Activated CD4-positive, alpha-beta T cell treated with anti-CD3 and anti-CD28 coated beads for 36 hours (primary cell): ENCODE measurements at regions not wholly inside any gene's neighbourhood (a gene's known extent, or its start where the extent isn't known, plus 50 kb on each side); places are given as distances from the start of the nearest gene placed in this dataset.
"Not testable (repeated sequence)": the region's sequence is repeated elsewhere in the genome, so short reads cannot be mapped to it uniquely, and the experiment has no call there.

Source experiments
- ATAC-seq: fragments of 200-7000 bp; cut with Tn5 transposase; one replicate; pipeline ENCODE4 v1.10.0; 2021; ENCODE audit warnings: mild to moderate bottlenecking, moderate library complexity
- CTCF ChIA-PET: fragments of 350-600 bp; sonication (Branson Sonifier 250); formaldehyde crosslinking; loops from one replicate; lab custom pipeline; 2021; ENCODE audit warnings: antibody characterized with exemption; lab: Charles Lee
- POLR2A ChIA-PET: fragments of 350-600 bp; sonication (Branson Sonifier 250); formaldehyde crosslinking; loops from one replicate; lab custom pipeline; 2021; ENCODE audit warnings: antibody characterized with exemption, inconsistent platforms; lab: Charles Lee
- DNase-seq: peaks from one replicate; pipeline ENCODE4 v3.0.0-alpha.2; 2020
- H3K27ac Mint-ChIP-seq: one replicate; pipeline ENCODE4 v1.8.0; 2021; ENCODE audit warnings: mixed read lengths
- H3K27me3 Mint-ChIP-seq: one replicate; pipeline ENCODE4 v1.8.0; 2021; ENCODE audit warnings: mixed read lengths
- H3K36me3 Mint-ChIP-seq: one replicate; pipeline ENCODE4 v1.8.0; 2021; ENCODE audit warnings: low read depth, mixed read lengths
- H3K4me1 Mint-ChIP-seq: one replicate; pipeline ENCODE4 v1.8.0; 2021; ENCODE audit warnings: mixed read lengths
- H3K4me3 Mint-ChIP-seq: one replicate; pipeline ENCODE4 v1.8.0; 2021; ENCODE audit warnings: mild to moderate bottlenecking, moderate library complexity, mixed read lengths
- H3K9me3 Mint-ChIP-seq: one replicate; pipeline ENCODE4 v1.8.0; 2021; ENCODE audit warnings: low read depth, mixed read lengths
- intact Hi-C, 2 experiments: fragments of 100-400 bp; cut with DNase I in 1 of 2; cut with micrococcal nuclease in 1 of 2; formaldehyde crosslinking; loops; one replicate each; pipeline versions ENCODE4 v1.14.2 to v1.15.1; 2022 to 2024; cut with DNase I, micrococcal nuclease

DNA sequence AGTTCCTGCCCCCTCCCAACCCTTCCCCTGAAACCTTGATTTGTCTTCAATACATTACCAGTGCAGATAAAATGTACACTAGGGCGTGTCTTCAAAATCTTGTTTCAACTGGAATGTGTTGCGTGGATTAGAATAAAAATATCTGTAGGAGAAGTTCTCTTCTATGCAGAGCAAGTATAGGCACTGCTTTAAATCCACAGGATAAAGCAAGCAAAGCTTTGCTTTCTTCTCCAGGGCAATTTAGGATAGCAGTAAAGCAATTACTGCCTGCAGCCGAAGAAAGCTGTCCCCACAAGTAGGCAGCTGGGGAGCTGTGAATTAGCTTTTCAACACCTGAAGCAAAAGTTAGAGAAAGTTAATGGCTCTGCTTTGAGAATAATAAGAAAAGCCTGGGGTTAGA is 329.7 kb upstream of the KCNMB2 start:
- ChIA-PET CTCF (no interaction called here), POLR2A (interaction anchor here (0.6 kb wide), 1 partner anchor 69 kb away, joined by 3 read pairs; no protein-coding TSS in a partner anchor)
- intact Hi-C loops = no loop called here
- Mint-ChIP-seq H3K4me3 (no peak overlapping the region), H3K27ac (no peak overlapping the region), H3K36me3 (no peaks in the 10 kb centered on the region), H3K27me3 (no peaks in the 10 kb centered on the region), H3K9me3 (no peaks in the 10 kb centered on the region), H3K4me1 (no peaks in the 10 kb centered on the region)
- no peak for ATAC-seq
- DNase-seq = no peak

DNA sequence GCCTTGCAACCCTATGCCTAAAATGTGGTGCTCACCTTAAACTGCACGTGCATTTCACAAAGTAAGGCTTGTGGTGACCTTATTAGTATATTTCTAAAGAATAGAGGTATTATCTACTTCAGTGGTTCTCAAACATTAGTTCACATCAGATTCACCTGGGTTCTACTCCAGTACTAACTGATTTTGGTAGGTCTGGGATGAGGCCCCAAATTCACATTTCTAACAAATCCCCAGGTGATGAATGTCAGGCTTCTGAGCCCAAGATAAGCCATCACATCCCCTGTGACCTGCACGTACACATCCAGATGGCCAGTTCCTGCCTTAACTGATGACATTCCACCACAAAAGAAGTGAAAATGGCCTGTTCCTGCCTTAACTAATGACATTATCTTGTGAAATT is 329.1 kb upstream of the KCNMB2 start:
- DNase-seq, intact Hi-C loops, CTCF ChIA-PET, H3K4me1 Mint-ChIP-seq, H3K36me3 Mint-ChIP-seq, H3K4me3 Mint-ChIP-seq, H3K27me3 Mint-ChIP-seq, ATAC-seq, H3K27ac Mint-ChIP-seq, POLR2A ChIA-PET, H3K9me3 Mint-ChIP-seq: not testable (repeated sequence)

DNA sequence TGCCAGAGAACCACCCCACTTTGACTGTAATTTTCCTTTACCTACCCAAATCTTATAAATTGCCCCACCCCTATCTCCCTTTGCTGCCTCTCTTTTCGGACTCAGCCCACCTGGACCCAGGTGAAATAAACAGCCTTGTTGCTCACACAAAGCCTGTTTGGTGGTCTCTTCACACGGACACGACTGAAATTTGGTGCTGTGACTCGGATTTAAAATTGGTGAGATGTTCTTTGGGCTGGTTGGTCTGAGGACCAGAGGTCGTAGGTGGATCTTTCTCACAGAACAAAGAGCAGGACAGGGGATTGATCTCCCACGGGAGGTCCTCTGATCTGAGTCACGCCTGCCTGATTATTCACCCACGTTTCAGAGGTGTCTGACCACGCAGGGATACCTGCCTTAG is 328.6 kb upstream of the KCNMB2 start:
- H3K27ac Mint-ChIP-seq, H3K36me3 Mint-ChIP-seq, DNase-seq, H3K4me1 Mint-ChIP-seq, ATAC-seq, POLR2A ChIA-PET, CTCF ChIA-PET, H3K4me3 Mint-ChIP-seq, intact Hi-C loops, H3K9me3 Mint-ChIP-seq, H3K27me3 Mint-ChIP-seq: not testable (repeated sequence)

DNA sequence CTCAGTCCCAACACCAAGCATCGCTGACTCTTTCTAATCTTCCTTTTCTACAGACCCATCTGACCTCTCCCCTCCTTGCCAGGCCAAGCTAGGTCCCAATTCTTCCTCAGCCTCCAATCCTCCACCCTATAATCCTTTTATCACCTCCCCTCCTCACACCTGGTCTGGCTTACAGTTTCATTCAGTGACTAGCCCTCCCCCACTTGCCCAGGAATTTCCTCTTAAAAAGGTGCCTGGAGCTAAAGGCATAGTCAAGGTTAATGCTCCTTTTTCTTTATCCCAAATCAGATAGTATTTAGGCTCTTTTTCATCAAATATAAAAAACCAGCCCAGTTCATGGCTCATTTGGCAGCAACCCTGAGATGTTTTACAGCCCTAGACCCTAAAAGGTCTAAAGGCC is 327.1 kb upstream of the KCNMB2 start:
- CTCF ChIA-PET, H3K4me1 Mint-ChIP-seq, H3K36me3 Mint-ChIP-seq, DNase-seq, ATAC-seq, H3K4me3 Mint-ChIP-seq, POLR2A ChIA-PET, H3K9me3 Mint-ChIP-seq, intact Hi-C loops, H3K27me3 Mint-ChIP-seq, H3K27ac Mint-ChIP-seq: not testable (repeated sequence)

DNA sequence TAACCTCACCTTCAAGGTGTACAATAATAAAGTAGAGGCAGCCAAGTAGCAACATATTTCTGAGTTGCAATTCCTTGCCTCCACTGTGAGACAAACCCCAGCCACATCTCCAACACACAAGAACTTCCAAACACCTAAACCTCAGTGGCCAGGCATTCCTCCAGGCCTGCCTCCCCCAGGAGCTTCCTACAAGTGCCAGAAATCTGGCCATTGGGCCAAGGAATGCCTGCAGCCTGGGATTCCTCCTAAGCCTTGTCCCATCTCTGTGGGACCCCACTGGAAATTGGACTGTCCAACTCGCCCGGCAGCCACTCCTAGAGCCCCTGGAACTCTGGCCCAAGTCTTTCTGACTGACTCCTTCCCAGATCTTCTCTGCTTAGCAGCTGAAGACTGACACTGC is 326.6 kb upstream of the KCNMB2 start:
- intact Hi-C loops, CTCF ChIA-PET: not testable (repeated sequence)

DNA sequence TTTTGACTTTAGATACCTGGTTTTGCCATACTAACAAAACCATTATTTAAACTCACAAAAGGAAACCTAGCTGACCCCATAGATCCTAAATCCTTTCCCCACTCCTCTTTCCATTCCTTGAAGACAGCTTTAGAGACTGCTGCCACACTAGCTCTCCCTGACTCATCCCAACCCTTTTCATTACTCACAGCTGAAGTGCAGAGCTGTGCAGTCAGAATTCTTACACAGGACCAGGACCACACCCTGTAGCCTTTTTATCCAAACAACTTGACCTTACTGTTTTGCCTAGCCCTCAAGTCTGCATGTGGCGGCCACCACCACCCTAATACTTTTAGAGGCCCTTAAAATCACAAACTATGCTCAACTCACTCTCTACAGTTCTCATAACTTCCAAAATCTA is 325.1 kb upstream of the KCNMB2 start:
- intact Hi-C loops, DNase-seq, H3K27me3 Mint-ChIP-seq, CTCF ChIA-PET, H3K36me3 Mint-ChIP-seq, H3K27ac Mint-ChIP-seq, ATAC-seq, POLR2A ChIA-PET, H3K4me1 Mint-ChIP-seq, H3K4me3 Mint-ChIP-seq, H3K9me3 Mint-ChIP-seq: not testable (repeated sequence)

More for the DNA sequence above, 326.6 kb upstream of the KCNMB2 start:
- ATAC-seq, H3K36me3 Mint-ChIP-seq, H3K9me3 Mint-ChIP-seq, H3K27me3 Mint-ChIP-seq, POLR2A ChIA-PET, DNase-seq, H3K27ac Mint-ChIP-seq, H3K4me3 Mint-ChIP-seq, H3K4me1 Mint-ChIP-seq: not testable (repeated sequence)

DNA sequence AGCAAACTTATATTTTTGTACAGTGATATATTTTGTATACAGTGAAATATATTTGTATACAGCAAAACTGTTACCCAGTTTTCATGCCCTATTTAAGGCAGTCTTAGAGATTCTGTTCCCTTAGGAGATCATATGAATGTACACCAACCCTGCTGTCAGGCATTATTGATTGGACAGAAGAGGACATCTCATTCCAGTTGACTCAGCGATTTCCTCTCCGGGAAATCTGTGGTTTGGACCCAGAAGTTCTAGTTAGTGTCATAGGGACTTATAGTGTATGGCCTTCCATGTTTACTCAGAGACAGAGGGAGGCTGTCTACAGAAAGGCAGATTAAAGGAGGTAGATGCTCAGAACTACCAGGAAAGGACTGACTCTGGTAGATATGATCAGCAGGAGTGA is 318.8 kb upstream of the KCNMB2 start:
- POLR2A ChIA-PET = no interaction called here
- H3K4me1 Mint-ChIP-seq = no peaks in the 10 kb centered on the region
- no peaks in the 10 kb centered on the region for H3K36me3 Mint-ChIP-seq
- no peak overlapping the region for H3K4me3 Mint-ChIP-seq
- CTCF ChIA-PET = no interaction called here
- intact Hi-C loops = no loop called here
- DNase-seq (no peak), ATAC-seq (no peak)
- H3K27ac Mint-ChIP-seq = no peak overlapping the region
- H3K9me3 Mint-ChIP-seq = peaks cover 5% of the 10 kb centered on the region
- peaks cover 2% of the 10 kb centered on the region for H3K27me3 Mint-ChIP-seq

DNA sequence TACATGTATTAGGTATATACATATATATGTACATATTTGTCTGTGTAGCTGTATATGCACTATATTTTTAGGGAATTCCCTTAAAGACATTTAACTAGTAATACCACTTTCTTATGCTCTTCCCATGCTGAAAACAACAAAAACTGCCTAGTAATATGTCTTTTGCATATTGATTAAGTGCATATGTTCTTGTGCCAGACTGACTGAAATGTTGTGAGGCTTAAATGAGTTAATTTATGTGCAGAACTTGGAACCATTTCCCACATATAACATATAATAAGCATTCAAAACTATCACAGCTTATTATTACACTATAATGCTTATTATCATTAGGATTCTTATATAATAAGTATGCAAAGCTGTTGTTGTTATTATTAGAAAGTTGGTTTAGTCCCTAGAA is 318.0 kb upstream of the KCNMB2 start:
- ChIA-PET CTCF (interaction anchor here (0.8 kb wide), 1 partner anchor 191 kb away, joined by 3 read pairs; no protein-coding TSS in a partner anchor), POLR2A (no interaction called here)
- intact Hi-C loops = no loop called here
- Mint-ChIP-seq H3K27ac (no peak overlapping the region), H3K36me3 (no peaks in the 10 kb centered on the region), H3K9me3 (peaks cover 5% of the 10 kb centered on the region), H3K4me3 (no peak overlapping the region), H3K4me1 (no peaks in the 10 kb centered on the region), H3K27me3 (peaks cover 2% of the 10 kb centered on the region)
- no peak for ATAC-seq
- no peak for DNase-seq

DNA sequence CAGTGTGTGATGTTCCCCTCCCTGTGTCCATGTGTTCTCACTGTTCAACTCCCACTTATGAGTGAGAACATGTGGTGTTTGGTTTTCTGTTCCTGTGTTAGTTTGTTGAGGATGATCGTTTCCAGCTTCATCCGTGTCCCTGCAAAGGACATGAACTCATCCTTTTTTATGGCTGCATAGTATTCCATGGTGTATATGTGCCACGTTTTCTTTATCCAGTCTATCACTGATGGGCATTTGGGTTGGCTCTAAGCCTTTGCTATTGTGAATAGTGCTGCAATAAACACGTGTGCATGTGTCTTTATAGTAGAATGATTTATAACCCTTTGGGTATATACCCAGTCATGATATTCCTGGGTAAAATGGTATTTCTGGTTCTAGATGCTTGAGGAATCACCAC is 316.6 kb upstream of the KCNMB2 start:
- H3K27me3 Mint-ChIP-seq, H3K27ac Mint-ChIP-seq, H3K4me3 Mint-ChIP-seq, DNase-seq, intact Hi-C loops, H3K9me3 Mint-ChIP-seq, POLR2A ChIA-PET, CTCF ChIA-PET, H3K4me1 Mint-ChIP-seq, H3K36me3 Mint-ChIP-seq, ATAC-seq: not testable (repeated sequence)

DNA sequence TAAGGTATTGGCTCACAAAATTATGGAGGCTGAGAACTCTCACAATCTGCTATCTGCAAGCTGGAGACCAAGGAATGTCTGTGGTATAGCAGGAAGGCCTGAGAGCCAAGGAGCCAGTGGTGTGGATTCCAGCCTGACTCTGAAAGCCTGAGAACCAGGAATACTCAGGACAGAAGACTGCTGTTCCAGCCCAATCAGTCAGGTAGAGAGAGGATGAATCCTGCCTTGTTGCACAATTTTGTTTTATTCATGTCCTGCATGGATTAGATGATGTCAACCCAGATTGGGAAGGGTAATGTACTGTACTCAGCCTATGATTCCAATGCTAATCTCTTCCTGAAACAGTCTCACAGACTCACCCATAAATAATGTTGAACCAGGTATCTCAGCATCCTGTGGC is 312.4 kb upstream of the KCNMB2 start:
- H3K27ac Mint-ChIP-seq = no peak overlapping the region
- peaks cover 5% of the 10 kb centered on the region for H3K9me3 Mint-ChIP-seq
- CTCF ChIA-PET = interaction anchor here (1.1 kb wide), 1 partner anchor 10 kb away, joined by 3 read pairs; no protein-coding TSS in a partner anchor
- H3K36me3 Mint-ChIP-seq = peaks cover 2% of the 10 kb centered on the region
- POLR2A ChIA-PET = no interaction called here
- no peak for ATAC-seq
- H3K4me3 Mint-ChIP-seq = no peak overlapping the region
- no peaks in the 10 kb centered on the region for H3K4me1 Mint-ChIP-seq
- H3K27me3 Mint-ChIP-seq = peaks cover 2% of the 10 kb centered on the region
- no peak for DNase-seq
- intact Hi-C loops = no loop called here

DNA sequence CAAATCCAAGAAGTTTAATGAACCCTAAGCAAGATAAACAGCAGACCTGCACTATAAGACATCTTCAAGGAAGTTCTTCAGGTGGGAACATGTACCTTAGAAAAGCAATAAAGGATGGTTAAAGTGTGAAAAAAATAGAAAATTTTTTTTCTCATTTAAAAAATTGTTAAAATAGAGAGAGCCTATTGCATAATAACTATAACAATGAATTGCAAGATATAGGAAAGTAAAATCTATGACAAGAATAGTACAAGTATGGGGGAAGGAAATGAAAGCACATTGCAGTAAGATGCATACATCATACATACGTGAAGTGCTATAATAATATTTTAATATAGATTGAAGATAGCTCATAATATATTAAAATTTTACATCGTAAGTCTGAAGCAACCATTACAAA is 310.1 kb upstream of the KCNMB2 start:
- DNase-seq = no peak
- POLR2A ChIA-PET = no interaction called here
- peaks cover 5% of the 10 kb centered on the region for H3K9me3 Mint-ChIP-seq
- intact Hi-C loops = no loop called here
- H3K27me3 Mint-ChIP-seq = no peaks in the 10 kb centered on the region
- no peak for ATAC-seq
- no peak overlapping the region for H3K4me3 Mint-ChIP-seq
- H3K27ac Mint-ChIP-seq = no peak overlapping the region
- CTCF ChIA-PET = no interaction called here
- no peaks in the 10 kb centered on the region for H3K4me1 Mint-ChIP-seq
- H3K36me3 Mint-ChIP-seq = peaks cover 4% of the 10 kb centered on the region

DNA sequence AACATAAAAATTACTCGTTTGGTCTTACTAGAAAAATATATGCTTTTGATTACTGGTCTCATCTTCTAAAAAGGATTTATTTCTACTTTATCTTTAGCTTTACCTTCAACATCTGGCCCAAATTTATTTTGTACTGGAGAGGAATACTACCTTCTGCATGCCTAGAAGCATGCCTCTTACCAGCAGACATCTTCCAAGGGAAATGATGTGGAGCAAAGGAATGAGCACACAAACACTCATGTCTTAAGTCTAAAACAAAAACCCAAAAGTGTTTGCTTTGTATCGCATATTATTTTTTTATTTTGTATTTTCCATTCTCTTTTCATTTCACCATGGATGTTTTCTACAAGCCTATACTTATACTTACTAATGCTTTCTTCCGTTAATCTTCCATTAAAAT is 304.6 kb upstream of the KCNMB2 start:
- CTCF ChIA-PET = interaction anchor here (1.0 kb wide), 1 partner anchor 11 kb away, joined by 3 read pairs; no protein-coding TSS in a partner anchor
- H3K36me3 Mint-ChIP-seq = peaks cover 4% of the 10 kb centered on the region
- DNase-seq = no peak
- no peak overlapping the region for H3K4me3 Mint-ChIP-seq
- H3K27me3 Mint-ChIP-seq = no peaks in the 10 kb centered on the region
- H3K27ac Mint-ChIP-seq = no peak overlapping the region
- H3K9me3 Mint-ChIP-seq = peaks cover 7% of the 10 kb centered on the region
- no peak for ATAC-seq
- no peaks in the 10 kb centered on the region for H3K4me1 Mint-ChIP-seq
- intact Hi-C loops = no loop called here
- POLR2A ChIA-PET = no interaction called here
